ENCODE measurements at regions not wholly inside any gene's neighbourhood (a gene's known extent, or its start where the extent isn't known, plus 50 kb on each side); places are given as distances from the start of the nearest gene placed in this dataset.

GRCh38 chr4:171049380-171049779 is 763.8 kb upstream of the GALNTL6 start:
- Histone ChIP-seq H3K4me1 (replicated peaks in 1 of 4; ENCODE audit: control insufficient read depth in 3 of 4, insufficient read depth in 4 of 4, low read length in 3 of 4) (no peaks in the 10 kb centered on the region), H4K91ac (replicated peaks; ENCODE audit: insufficient read length, low read length) (no peak overlapping the region), H2AFZ (ENCODE audit: low read length) (no peak overlapping the region), H3K4ac (replicated peaks; ENCODE audit: insufficient read length, low read depth, low read length) (no peak overlapping the region), H3K4me3 (ENCODE audit: extremely low read depth in 1 of 4, insufficient read depth in 2 of 4, low read depth in 3 of 4, low read length in 4 of 4) (no peak overlapping the region), H3K14ac (ENCODE audit: insufficient read length) (no peak overlapping the region), H3K23me2 (ENCODE audit: low read depth, low read length) (no peaks in the 10 kb centered on the region), H2AK5ac (ENCODE audit: low read depth, low read length) (no peak overlapping the region), H2BK15ac (ENCODE audit: low read length) (no peak overlapping the region), H3K56ac (replicated peaks; ENCODE audit: insufficient read length, low read depth, low read length) (no peak overlapping the region), H2BK5ac (ENCODE audit: low read depth, low read length) (no peak overlapping the region), H3K9ac (replicated peaks in 1 of 4; ENCODE audit: extremely low read depth in 1 of 4, low read depth in 3 of 4, low read length in 3 of 4) (no peak overlapping the region), H3K36me3 (ENCODE audit: control insufficient read depth in 2 of 4, insufficient read depth in 4 of 4, low read length in 3 of 4) (no peaks in the 10 kb centered on the region), H4K5ac (ENCODE audit: insufficient read length, low read depth, low read length) (no peak overlapping the region), H2BK12ac (ENCODE audit: low read depth, low read length) (no peak overlapping the region), H4K8ac (ENCODE audit: extremely low read depth, insufficient read depth, low read length) (no peak overlapping the region), H3K18ac (ENCODE audit: extremely low read depth, low read length) (no peak overlapping the region), H3K23ac (ENCODE audit: insufficient read length) (no peak overlapping the region), H3K27ac (ENCODE audit: low read depth, low read length) (no peak overlapping the region), H3K79me2 (ENCODE audit: control insufficient read depth in 1 of 2, insufficient read depth in 2 of 2, low read length in 2 of 2) (no peaks in the 10 kb centered on the region), H2BK120ac (replicated peaks; ENCODE audit: low read depth, low read length) (no peak overlapping the region), H3K9me3 (ENCODE audit: insufficient read depth in 2 of 2, low read depth in 1 of 2, low read length in 1 of 2) (no peaks in the 10 kb centered on the region), H2BK20ac (ENCODE audit: low read length) (no peak overlapping the region), H3K27me3 (replicated peaks in 1 of 4; ENCODE audit: control insufficient read depth in 3 of 4, extremely low read depth in 1 of 4, insufficient read depth in 3 of 4, low read length in 3 of 4) (peaks cover 0 to 1% (median 0%) of the 10 kb centered on the region in 4 experiments; a peak in 1 of 7 replicates), H3K79me1 (ENCODE audit: low read depth, low read length) (no peaks in the 10 kb centered on the region), H4K20me1 (replicated peaks in 1 of 2; ENCODE audit: control insufficient read depth in 1 of 2, insufficient read depth in 2 of 2, low read length in 2 of 2) (no peaks in the 10 kb centered on the region), H3K4me2 (ENCODE audit: insufficient read depth in 1 of 2, low read depth in 2 of 2, low read length in 2 of 2) (no peak overlapping the region)
- TF ChIP-seq SP4 (IDR thresholded peaks at IDR 0.05; ENCODE audit: low read length) (no peak), TAF1 (IDR thresholded peaks at IDR 0.05; ENCODE audit: low read depth, low read length) (no peak), POLR2A (IDR thresholded peaks at IDR 0.05; ENCODE audit: control extremely low read depth in 1 of 2, low read depth in 2 of 2, low read length in 2 of 2) (no peak), CTCF (IDR thresholded peaks at IDR 0.05; ENCODE audit: control extremely low read depth in 1 of 3, insufficient read depth in 1 of 3, low read depth in 1 of 3, low read length in 3 of 3) (no peak)
- ChIA-PET POLR2A (ENCODE audit: partially characterized antibody) (no interaction called here), CTCF (ENCODE audit: partially characterized antibody) (no interaction called here)
- no peak for DNase-seq (ENCODE audit: low read depth in 1 of 2, low spot score in 2 of 2)
- FAIRE-seq, result no peak
- 94% methylated on average over 1 of the region's 1 CpG; no CpG with 5 or more reads in 1 of the 2 experiments for WGBS, 2 experiments (ENCODE audit: extremely low coverage in 1 of 2, insufficient coverage in 1 of 2, insufficient read length in 1 of 2, insufficient replicate concordance in 2 of 2, low coverage in 1 of 2, low lambda C conversion rate in 2 of 2, missing lambda C conversion rate in 1 of 2)
